ENCODE measurements at regions not wholly inside any gene's neighbourhood (a gene's known extent, or its start where the extent isn't known, plus 50 kb on each side); places are given as distances from the start of the nearest gene placed in this dataset.

DNA sequence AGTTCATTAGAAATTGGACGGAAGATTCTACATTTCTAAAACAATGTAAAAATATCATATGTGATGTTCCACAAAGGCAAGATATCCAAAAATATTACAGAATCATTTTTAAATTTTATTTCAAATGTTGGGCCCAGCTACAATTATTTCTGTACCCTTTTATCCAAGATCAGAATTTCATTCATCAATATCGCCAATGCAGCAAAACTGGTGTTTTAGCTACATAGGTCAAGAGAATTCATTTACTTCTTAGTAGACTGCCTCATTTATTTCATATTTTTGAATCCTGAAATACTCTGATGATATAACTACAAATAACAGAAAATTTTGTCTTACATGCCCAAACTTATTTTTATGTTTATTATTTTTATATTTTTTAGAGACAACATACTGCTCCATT lies 143.1 kb downstream of the CMPK2 start:
- no peaks in the 10 kb centered on the region for H3K36me3 ChIP-seq (ENCODE audit: control insufficient read depth in 2 of 2, insufficient read depth in 2 of 2, low read length in 2 of 2)
- no peak overlapping the region for H3K27ac ChIP-seq (ENCODE audit: low read depth in 2 of 2, low read length in 2 of 2)
- no peak overlapping the region for H3K9ac ChIP-seq (ENCODE audit: low read depth in 1 of 2, low read length in 2 of 2)
- H3K4me3 ChIP-seq (ENCODE audit: low read length in 2 of 2), result no peak overlapping the region
- no peaks in the 10 kb centered on the region for H3K9me3 ChIP-seq (ENCODE audit: control insufficient read depth in 2 of 2, low read length in 2 of 2)
- no peaks in the 10 kb centered on the region for H3K4me1 ChIP-seq (ENCODE audit: control insufficient read depth in 2 of 2, insufficient read depth in 2 of 2, low read length in 2 of 2)
- no peaks in the 10 kb centered on the region for H3K27me3 ChIP-seq (ENCODE audit: control insufficient read depth in 2 of 2, insufficient read depth in 2 of 2, low read length in 2 of 2)

DNA sequence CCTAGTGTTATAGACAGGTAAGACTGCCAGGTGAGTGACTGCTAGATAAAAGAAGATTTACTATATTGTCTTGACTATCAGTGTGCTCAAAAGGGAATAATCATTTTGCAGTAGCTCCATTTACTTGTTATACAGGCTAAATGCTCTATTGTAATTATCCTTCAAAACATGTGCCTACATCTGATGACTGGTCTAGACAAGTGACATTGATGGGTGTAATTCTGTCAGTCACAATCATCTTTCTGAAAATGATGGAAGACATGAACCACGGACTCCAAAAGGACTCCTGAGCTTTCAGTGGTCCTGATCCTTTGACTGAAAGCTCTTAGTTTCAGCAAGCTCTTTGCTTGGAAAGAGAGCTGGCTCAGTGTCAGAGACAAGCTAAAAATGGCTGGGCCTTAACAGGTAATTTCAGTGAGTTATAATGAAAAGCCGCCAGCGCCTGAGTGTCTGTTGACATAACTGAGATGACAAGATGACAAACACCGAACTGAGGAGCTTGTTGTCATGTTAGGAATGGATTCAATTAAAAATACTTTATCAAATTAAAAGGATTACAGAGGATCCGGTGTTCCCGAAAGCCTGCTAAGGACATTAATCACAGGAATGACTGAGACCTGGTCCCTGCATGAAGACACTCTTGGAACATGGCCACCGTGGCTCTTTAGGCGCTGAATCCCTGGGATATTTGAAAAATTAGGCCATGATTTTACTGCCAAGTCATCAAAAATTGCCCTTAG lies 141.7 kb downstream of the CMPK2 start:
- H3K4me3 ChIP-seq (ENCODE audit: low read length in 2 of 2), result no peak overlapping the region
- no peaks in the 10 kb centered on the region for H3K4me1 ChIP-seq (ENCODE audit: control insufficient read depth in 2 of 2, insufficient read depth in 2 of 2, low read length in 2 of 2)
- no peak overlapping the region for H3K9ac ChIP-seq (ENCODE audit: low read depth in 1 of 2, low read length in 2 of 2)
- no peaks in the 10 kb centered on the region for H3K27me3 ChIP-seq (ENCODE audit: control insufficient read depth in 2 of 2, insufficient read depth in 2 of 2, low read length in 2 of 2)
- H3K9me3 ChIP-seq (ENCODE audit: control insufficient read depth in 2 of 2, low read length in 2 of 2), result no peaks in the 10 kb centered on the region
- H3K27ac ChIP-seq (ENCODE audit: low read depth in 2 of 2, low read length in 2 of 2), result no peak overlapping the region
- H3K36me3 ChIP-seq (ENCODE audit: control insufficient read depth in 2 of 2, insufficient read depth in 2 of 2, low read length in 2 of 2), result no peaks in the 10 kb centered on the region

DNA sequence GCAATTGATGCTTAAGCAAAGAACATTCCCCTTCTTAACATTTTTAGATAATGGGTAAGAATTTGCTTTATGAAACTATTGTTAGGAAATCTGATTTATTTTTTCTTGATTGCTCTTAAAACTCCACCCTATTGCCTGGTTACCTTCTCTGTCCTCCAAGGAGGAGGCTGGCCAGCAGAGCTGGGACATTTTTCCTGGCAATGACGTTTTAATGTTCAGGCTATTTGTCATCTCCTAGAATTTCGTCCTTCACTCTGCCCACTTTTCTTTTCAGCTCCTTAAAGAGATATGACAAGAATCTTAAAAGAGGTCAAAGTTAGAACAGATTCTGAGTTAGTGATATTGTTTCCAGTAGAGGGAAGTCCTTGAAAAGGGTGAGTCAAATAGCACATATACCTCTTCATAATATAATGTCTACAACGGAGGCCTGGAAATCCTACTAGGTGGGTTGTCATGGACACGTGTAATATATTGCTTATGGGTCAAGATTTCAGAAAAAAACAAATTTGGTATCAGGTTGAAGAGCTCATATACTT lies 141.0 kb downstream of the CMPK2 start:
- Histone ChIP-seq H3K9ac (ENCODE audit: low read depth in 1 of 2, low read length in 2 of 2) (no peak overlapping the region), H3K36me3 (ENCODE audit: control insufficient read depth in 2 of 2, insufficient read depth in 2 of 2, low read length in 2 of 2) (no peaks in the 10 kb centered on the region), H3K4me3 (ENCODE audit: low read length in 2 of 2) (no peak overlapping the region), H3K9me3 (ENCODE audit: control insufficient read depth in 2 of 2, low read length in 2 of 2) (no peaks in the 10 kb centered on the region), H3K4me1 (ENCODE audit: control insufficient read depth in 2 of 2, insufficient read depth in 2 of 2, low read length in 2 of 2) (no peaks in the 10 kb centered on the region), H3K27ac (ENCODE audit: low read depth in 2 of 2, low read length in 2 of 2) (no peak overlapping the region), H3K27me3 (ENCODE audit: control insufficient read depth in 2 of 2, insufficient read depth in 2 of 2, low read length in 2 of 2) (no peaks in the 10 kb centered on the region)

DNA sequence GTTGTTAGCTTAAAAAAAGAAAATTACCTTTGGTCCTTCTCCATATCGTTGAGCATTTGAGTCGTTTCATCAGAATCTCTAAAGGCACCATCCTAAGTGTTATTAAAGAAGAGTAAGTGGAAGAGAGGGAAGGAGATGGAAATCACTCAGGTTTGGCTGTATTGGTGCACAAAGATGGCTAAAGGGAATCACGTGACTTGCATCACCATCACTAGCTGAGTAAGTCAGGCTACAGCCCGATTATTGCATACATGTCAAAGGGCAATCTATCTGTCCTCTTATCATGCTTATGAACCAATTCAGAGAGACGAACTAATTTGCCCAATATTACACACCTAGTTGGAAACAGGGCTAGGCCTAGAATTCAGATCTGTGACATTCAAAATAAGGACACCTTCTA lies 137.6 kb downstream of the CMPK2 start:
- no peak overlapping the region for H3K9ac ChIP-seq (ENCODE audit: low read depth in 1 of 2, low read length in 2 of 2)
- no peak overlapping the region for H3K27ac ChIP-seq (ENCODE audit: low read depth in 2 of 2, low read length in 2 of 2)
- no peak overlapping the region for H3K4me3 ChIP-seq (ENCODE audit: low read length in 2 of 2)
- no peaks in the 10 kb centered on the region for H3K27me3 ChIP-seq (ENCODE audit: control insufficient read depth in 2 of 2, insufficient read depth in 2 of 2, low read length in 2 of 2)
- no peaks in the 10 kb centered on the region for H3K4me1 ChIP-seq (ENCODE audit: control insufficient read depth in 2 of 2, insufficient read depth in 2 of 2, low read length in 2 of 2)
- no peaks in the 10 kb centered on the region for H3K36me3 ChIP-seq (ENCODE audit: control insufficient read depth in 2 of 2, insufficient read depth in 2 of 2, low read length in 2 of 2)
- no peaks in the 10 kb centered on the region for H3K9me3 ChIP-seq (ENCODE audit: control insufficient read depth in 2 of 2, low read length in 2 of 2)

DNA sequence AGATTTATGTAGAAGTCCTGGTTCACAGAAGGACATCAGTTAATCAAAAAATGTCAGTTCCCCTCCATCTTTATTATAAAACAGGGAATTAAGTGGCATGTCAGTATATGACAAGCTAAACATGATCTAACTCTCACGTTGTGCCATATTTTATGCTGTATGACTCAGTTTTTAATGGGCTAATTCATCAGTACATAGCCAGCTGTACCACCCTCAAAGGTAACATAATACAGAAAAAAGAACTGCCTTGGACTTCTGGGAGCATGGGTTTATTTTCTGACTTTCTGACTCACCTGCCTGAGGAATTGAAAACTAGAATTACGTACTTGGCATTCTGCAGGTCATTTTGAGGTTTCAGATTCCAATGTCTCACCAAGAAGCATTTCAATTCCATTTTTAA lies 135.7 kb downstream of the CMPK2 start:
- Histone ChIP-seq H3K9ac (ENCODE audit: low read depth in 1 of 2, low read length in 2 of 2) (no peak overlapping the region), H3K27ac (ENCODE audit: low read depth in 2 of 2, low read length in 2 of 2) (no peak overlapping the region), H3K36me3 (ENCODE audit: control insufficient read depth in 2 of 2, insufficient read depth in 2 of 2, low read length in 2 of 2) (no peaks in the 10 kb centered on the region), H3K9me3 (ENCODE audit: control insufficient read depth in 2 of 2, low read length in 2 of 2) (no peaks in the 10 kb centered on the region), H3K4me3 (ENCODE audit: low read length in 2 of 2) (no peak overlapping the region), H3K4me1 (ENCODE audit: control insufficient read depth in 2 of 2, insufficient read depth in 2 of 2, low read length in 2 of 2) (no peaks in the 10 kb centered on the region), H3K27me3 (ENCODE audit: control insufficient read depth in 2 of 2, insufficient read depth in 2 of 2, low read length in 2 of 2) (no peaks in the 10 kb centered on the region)

DNA sequence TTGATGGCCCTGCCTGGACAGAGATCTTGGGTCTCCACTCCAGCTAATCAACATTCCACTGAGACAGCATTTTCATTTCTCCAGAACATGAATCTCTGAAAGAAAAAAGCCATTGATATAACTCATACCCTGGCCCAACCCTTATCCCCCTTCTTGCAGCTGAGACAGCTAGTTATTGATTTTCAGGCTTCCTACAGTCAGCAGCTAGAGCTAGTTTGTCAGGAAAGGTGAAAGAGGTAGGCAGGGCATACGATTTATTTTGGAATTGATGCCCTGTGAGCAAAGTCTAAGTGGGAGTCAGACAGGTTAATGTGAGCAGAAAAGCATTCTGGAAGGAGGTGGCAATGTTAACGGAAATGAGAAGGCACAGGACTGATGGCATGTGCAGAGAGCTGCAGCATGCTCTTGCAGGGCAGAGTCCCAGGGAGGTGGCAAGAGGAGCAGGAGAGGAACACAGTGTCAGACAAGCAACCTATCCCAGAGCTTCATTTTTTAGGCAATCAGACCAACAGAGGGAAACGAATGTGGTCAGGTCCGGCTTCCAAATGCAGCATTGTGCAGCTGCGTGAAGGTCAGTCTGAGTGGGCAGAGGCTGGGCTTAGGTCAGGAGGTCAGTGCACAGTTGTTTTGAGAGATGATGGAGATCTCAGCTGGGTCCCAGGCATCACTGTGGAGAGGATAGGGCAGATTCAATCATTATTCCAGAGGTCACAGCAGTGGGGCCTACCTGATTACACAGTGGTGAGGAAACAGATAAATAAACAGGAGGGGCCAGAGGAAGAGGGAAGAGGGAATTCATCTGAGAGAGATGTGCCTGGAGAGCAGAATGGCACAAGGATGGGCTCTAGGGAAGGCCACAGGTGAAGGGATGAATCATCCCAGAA lies 134.8 kb downstream of the CMPK2 start:
- no peak overlapping the region for H3K9ac ChIP-seq (ENCODE audit: low read depth in 1 of 2, low read length in 2 of 2)
- no peak overlapping the region for H3K4me3 ChIP-seq (ENCODE audit: low read length in 2 of 2)
- no peaks in the 10 kb centered on the region for H3K27me3 ChIP-seq (ENCODE audit: control insufficient read depth in 2 of 2, insufficient read depth in 2 of 2, low read length in 2 of 2)
- no peaks in the 10 kb centered on the region for H3K36me3 ChIP-seq (ENCODE audit: control insufficient read depth in 2 of 2, insufficient read depth in 2 of 2, low read length in 2 of 2)
- H3K4me1 ChIP-seq (ENCODE audit: control insufficient read depth in 2 of 2, insufficient read depth in 2 of 2, low read length in 2 of 2), result no peaks in the 10 kb centered on the region
- no peaks in the 10 kb centered on the region for H3K9me3 ChIP-seq (ENCODE audit: control insufficient read depth in 2 of 2, low read length in 2 of 2)
- no peak overlapping the region for H3K27ac ChIP-seq (ENCODE audit: low read depth in 2 of 2, low read length in 2 of 2)

DNA sequence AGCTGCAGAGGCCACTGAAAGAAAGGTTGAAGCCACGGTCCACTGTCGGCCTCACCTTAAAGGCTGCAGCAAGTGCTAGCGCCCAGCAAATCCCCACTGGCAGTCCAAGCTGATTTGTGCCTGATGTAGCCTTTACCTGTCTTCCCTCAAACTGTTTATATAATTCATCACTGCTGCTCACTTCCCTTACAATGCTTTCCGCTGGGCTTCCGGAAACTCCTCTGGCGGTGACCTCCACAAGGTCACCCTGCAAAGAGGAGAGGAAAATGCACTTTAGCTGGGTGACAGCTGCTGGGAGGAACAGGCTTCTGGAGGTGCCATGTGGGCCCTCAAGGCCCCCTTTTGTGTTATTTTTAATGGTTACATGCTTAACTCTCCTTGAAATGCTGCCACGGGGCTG lies 126.2 kb downstream of the CMPK2 start:
- no peaks in the 10 kb centered on the region for H3K9me3 ChIP-seq (ENCODE audit: control insufficient read depth in 2 of 2, low read length in 2 of 2)
- no peak overlapping the region for H3K4me3 ChIP-seq (ENCODE audit: low read length in 2 of 2)
- no peaks in the 10 kb centered on the region for H3K36me3 ChIP-seq (ENCODE audit: control insufficient read depth in 2 of 2, insufficient read depth in 2 of 2, low read length in 2 of 2)
- H3K9ac ChIP-seq (ENCODE audit: low read depth in 1 of 2, low read length in 2 of 2), result no peak overlapping the region
- H3K27me3 ChIP-seq (ENCODE audit: control insufficient read depth in 2 of 2, insufficient read depth in 2 of 2, low read length in 2 of 2), result no peaks in the 10 kb centered on the region
- H3K27ac ChIP-seq (ENCODE audit: low read depth in 2 of 2, low read length in 2 of 2), result no peak overlapping the region
- no peaks in the 10 kb centered on the region for H3K4me1 ChIP-seq (ENCODE audit: control insufficient read depth in 2 of 2, insufficient read depth in 2 of 2, low read length in 2 of 2)

DNA sequence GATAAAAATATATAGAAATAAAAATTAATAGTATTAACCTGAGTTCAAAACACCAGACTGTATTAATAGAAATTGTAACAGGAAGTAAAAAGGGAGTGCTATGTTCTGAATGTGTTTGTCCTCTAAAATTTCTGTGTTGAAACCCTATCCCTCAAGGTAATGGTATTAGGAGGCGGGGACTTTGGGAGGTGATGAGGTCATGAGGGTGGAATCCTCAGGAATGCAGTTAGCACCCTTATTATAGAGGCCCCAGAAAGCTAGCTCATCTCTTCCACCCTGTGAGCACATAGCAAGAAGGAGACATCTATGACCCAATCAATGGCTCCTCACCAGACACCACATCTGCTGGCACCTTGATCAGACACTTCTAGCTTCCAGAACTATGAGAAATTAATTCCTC lies 124.5 kb downstream of the CMPK2 start:
- no peaks in the 10 kb centered on the region for H3K27me3 ChIP-seq (ENCODE audit: control insufficient read depth in 2 of 2, insufficient read depth in 2 of 2, low read length in 2 of 2)
- no peaks in the 10 kb centered on the region for H3K36me3 ChIP-seq (ENCODE audit: control insufficient read depth in 2 of 2, insufficient read depth in 2 of 2, low read length in 2 of 2)

DNA sequence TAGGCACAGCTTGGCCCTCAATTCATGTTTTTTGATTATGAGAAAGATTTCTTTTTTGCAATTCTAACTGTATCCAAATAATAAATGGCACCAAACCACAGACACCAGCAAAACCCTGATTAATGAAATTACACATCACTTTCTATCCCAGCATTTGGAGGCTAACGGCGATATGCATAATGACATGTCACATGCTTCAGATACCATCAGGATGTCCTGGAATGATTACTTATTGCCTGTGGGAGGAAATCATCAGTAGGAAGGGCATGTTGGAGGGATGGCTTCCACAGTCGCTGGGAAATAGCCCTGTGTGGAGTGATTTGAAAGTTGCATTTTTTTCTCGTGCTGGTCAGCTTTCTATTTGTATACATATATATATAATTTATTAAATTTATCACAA lies 121.7 kb downstream of the CMPK2 start:
- no peaks in the 10 kb centered on the region for H3K36me3 ChIP-seq (ENCODE audit: control insufficient read depth in 2 of 2, insufficient read depth in 2 of 2, low read length in 2 of 2)
- H3K4me1 ChIP-seq (ENCODE audit: control insufficient read depth in 2 of 2, insufficient read depth in 2 of 2, low read length in 2 of 2), result no peaks in the 10 kb centered on the region
- H3K27me3 ChIP-seq (ENCODE audit: control insufficient read depth in 2 of 2, insufficient read depth in 2 of 2, low read length in 2 of 2), result no peaks in the 10 kb centered on the region
- H3K9me3 ChIP-seq (ENCODE audit: control insufficient read depth in 2 of 2, low read length in 2 of 2), result no peaks in the 10 kb centered on the region
- H3K9ac ChIP-seq (ENCODE audit: low read depth in 1 of 2, low read length in 2 of 2), result no peak overlapping the region
- no peak overlapping the region for H3K4me3 ChIP-seq (ENCODE audit: low read length in 2 of 2)
- no peak overlapping the region for H3K27ac ChIP-seq (ENCODE audit: low read depth in 2 of 2, low read length in 2 of 2)

More for the DNA sequence above, 124.5 kb downstream of the CMPK2 start:
- Histone ChIP-seq H3K9ac (ENCODE audit: low read depth in 1 of 2, low read length in 2 of 2) (no peak overlapping the region), H3K4me3 (ENCODE audit: low read length in 2 of 2) (no peak overlapping the region), H3K9me3 (ENCODE audit: control insufficient read depth in 2 of 2, low read length in 2 of 2) (no peaks in the 10 kb centered on the region), H3K27ac (ENCODE audit: low read depth in 2 of 2, low read length in 2 of 2) (no peak overlapping the region), H3K4me1 (ENCODE audit: control insufficient read depth in 2 of 2, insufficient read depth in 2 of 2, low read length in 2 of 2) (no peaks in the 10 kb centered on the region)

DNA sequence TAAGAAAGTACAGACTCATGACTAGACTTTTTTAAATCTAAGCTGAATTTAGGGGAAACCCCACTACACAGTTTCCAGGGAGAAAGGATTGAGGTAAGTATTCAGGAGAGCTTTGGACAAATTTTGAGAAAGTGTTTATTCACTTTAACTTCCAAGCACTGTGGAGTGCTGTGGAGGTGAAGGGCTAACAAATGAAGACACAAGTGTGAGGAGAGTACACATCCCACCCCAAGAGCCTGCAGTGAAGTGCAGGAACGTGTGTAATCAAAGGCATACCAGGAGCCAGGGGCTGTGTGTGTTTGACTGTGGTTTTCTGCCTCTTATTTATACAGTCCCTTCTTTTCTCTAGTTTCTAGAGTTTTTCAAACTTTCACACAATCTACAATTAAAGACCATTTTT lies 118.3 kb downstream of the CMPK2 start:
- H3K9me3 ChIP-seq (ENCODE audit: control insufficient read depth in 2 of 2, low read length in 2 of 2), result no peaks in the 10 kb centered on the region
- no peak overlapping the region for H3K4me3 ChIP-seq (ENCODE audit: low read length in 2 of 2)
- H3K27ac ChIP-seq (ENCODE audit: low read depth in 2 of 2, low read length in 2 of 2), result no peak overlapping the region
- no peaks in the 10 kb centered on the region for H3K27me3 ChIP-seq (ENCODE audit: control insufficient read depth in 2 of 2, insufficient read depth in 2 of 2, low read length in 2 of 2)
- no peak overlapping the region for H3K9ac ChIP-seq (ENCODE audit: low read depth in 1 of 2, low read length in 2 of 2)
- H3K36me3 ChIP-seq (ENCODE audit: control insufficient read depth in 2 of 2, insufficient read depth in 2 of 2, low read length in 2 of 2), result no peaks in the 10 kb centered on the region
- no peaks in the 10 kb centered on the region for H3K4me1 ChIP-seq (ENCODE audit: control insufficient read depth in 2 of 2, insufficient read depth in 2 of 2, low read length in 2 of 2)
